Neural cell (in vitro differentiated cells): ENCODE measurements at regions not wholly inside any gene's neighbourhood (a gene's known extent, or its start where the extent isn't known, plus 50 kb on each side); places are given as distances from the start of the nearest gene placed in this dataset.

Source experiments
- EP300 ChIP-seq: fragments of 450-650 bp; conservative IDR thresholded peaks from 2 replicates; pipeline ENCODE4 v1.6.1; 2014; ENCODE audit warnings: antibody characterized with exemption, mild to moderate bottlenecking, moderate library complexity; ENCODE audit not compliant: poor library complexity, severe bottlenecking
- EZH2 ChIP-seq: fragments of 200-600, 300-800 bp; shearing (Covaris generic), sonication (generic); IDR thresholded peaks from 2 replicates; pipeline ENCODE4 v1.6.1; 2014; ENCODE audit warnings: antibody characterized with exemption, low read length, borderline replicate concordance, mild to moderate bottlenecking; ENCODE audit not compliant: insufficient read depth, poor library complexity, severe bottlenecking
- TF ChIP-seq, protein P1 (sequence below): fragments of 450-650 bp; IDR thresholded peaks from 2 replicates; pipeline ENCODE4 v1.5.1; 2014; ENCODE audit warnings: antibody characterized with exemption, mild to moderate bottlenecking, moderate library complexity; ENCODE audit not compliant: poor library complexity, severe bottlenecking
- TF ChIP-seq, protein P2 (sequence below): IDR thresholded peaks from 2 replicates; pipeline ENCODE4 v1.6.1; 2012; ENCODE audit warnings: borderline replicate concordance

DNA sequence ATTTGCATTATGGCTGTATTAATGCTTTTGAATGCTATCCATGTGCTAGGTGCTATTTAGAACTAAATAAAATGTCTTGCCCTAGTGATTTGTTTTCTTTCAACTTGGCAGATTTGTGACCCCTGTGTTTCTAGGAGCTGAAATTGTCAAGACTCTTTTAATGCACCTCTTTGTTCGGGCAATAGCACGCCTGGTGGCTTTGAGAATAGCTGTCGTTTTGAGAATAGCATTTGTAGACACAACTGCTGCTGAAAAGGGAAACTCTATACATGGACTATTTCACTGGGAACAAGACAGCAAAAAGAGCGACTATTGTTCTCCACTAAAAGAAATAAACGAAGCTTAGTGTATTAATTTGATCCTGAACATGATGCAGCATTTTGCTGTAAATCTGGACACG, 352.1 kb upstream of the ZNF521 start:
- TF ChIP-seq, protein P1, sequence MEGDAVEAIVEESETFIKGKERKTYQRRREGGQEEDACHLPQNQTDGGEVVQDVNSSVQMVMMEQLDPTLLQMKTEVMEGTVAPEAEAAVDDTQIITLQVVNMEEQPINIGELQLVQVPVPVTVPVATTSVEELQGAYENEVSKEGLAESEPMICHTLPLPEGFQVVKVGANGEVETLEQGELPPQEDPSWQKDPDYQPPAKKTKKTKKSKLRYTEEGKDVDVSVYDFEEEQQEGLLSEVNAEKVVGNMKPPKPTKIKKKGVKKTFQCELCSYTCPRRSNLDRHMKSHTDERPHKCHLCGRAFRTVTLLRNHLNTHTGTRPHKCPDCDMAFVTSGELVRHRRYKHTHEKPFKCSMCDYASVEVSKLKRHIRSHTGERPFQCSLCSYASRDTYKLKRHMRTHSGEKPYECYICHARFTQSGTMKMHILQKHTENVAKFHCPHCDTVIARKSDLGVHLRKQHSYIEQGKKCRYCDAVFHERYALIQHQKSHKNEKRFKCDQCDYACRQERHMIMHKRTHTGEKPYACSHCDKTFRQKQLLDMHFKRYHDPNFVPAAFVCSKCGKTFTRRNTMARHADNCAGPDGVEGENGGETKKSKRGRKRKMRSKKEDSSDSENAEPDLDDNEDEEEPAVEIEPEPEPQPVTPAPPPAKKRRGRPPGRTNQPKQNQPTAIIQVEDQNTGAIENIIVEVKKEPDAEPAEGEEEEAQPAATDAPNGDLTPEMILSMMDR = peak; percentile 26
- no peak for TF ChIP-seq EZH2
- TF ChIP-seq, protein P2, sequence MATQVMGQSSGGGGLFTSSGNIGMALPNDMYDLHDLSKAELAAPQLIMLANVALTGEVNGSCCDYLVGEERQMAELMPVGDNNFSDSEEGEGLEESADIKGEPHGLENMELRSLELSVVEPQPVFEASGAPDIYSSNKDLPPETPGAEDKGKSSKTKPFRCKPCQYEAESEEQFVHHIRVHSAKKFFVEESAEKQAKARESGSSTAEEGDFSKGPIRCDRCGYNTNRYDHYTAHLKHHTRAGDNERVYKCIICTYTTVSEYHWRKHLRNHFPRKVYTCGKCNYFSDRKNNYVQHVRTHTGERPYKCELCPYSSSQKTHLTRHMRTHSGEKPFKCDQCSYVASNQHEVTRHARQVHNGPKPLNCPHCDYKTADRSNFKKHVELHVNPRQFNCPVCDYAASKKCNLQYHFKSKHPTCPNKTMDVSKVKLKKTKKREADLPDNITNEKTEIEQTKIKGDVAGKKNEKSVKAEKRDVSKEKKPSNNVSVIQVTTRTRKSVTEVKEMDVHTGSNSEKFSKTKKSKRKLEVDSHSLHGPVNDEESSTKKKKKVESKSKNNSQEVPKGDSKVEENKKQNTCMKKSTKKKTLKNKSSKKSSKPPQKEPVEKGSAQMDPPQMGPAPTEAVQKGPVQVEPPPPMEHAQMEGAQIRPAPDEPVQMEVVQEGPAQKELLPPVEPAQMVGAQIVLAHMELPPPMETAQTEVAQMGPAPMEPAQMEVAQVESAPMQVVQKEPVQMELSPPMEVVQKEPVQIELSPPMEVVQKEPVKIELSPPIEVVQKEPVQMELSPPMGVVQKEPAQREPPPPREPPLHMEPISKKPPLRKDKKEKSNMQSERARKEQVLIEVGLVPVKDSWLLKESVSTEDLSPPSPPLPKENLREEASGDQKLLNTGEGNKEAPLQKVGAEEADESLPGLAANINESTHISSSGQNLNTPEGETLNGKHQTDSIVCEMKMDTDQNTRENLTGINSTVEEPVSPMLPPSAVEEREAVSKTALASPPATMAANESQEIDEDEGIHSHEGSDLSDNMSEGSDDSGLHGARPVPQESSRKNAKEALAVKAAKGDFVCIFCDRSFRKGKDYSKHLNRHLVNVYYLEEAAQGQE = no peak
- TF ChIP-seq EP300 = no peak
